H1 (cell line): ENCODE measurements at regions not wholly inside any gene's neighbourhood (a gene's known extent, or its start where the extent isn't known, plus 50 kb on each side); places are given as distances from the start of the nearest gene placed in this dataset.

ENCODE experiments used
- CTCF ChIA-PET: fragments of 300-600 bp; sonication (Branson Sonifier 250); formaldehyde crosslinking; loops from one replicate; lab custom pipeline; 2021; ENCODE audit not compliant: partially characterized antibody; lab: Charles Lee
- POLR2A ChIA-PET: fragments of 300-600 bp; sonication (Branson Sonifier 250); formaldehyde crosslinking; loops from one replicate; lab custom pipeline; 2021; ENCODE audit warnings: inconsistent platforms; ENCODE audit not compliant: partially characterized antibody; lab: Charles Lee
- DNase-seq, 2 experiments: peaks; one replicate each; pipeline versions ENCODE4 v3.0.0 to v3.0.0-alpha.2; 2010 to 2022; ENCODE audit warnings: low spot score in 2 of 2, low read depth in 1 of 2, mixed read lengths in 1 of 2
- FAIRE-seq: peaks from 2 replicates; lab custom pipeline; 2011; peaks lifted over from hg19 to GRCh38; lab: Jason Lieb, UNC
- H2AFZ ChIP-seq: 2 replicates; pipeline ENCODE4 v1.8.1; 2012; ENCODE audit warnings: low read length, inconsistent platforms
- H2AK5ac ChIP-seq: 2 replicates; pipeline ENCODE4 v1.6.1; 2013; ENCODE audit warnings: low read depth, low read length
- H2BK120ac ChIP-seq: replicated peaks from 2 replicates; pipeline ENCODE3; 2013; ENCODE audit warnings: low read depth, low read length, inconsistent platforms
- H2BK12ac ChIP-seq: 2 replicates; pipeline ENCODE4 v1.6.1; 2013; ENCODE audit warnings: low read depth, low read length
- H2BK15ac ChIP-seq: 2 replicates; pipeline ENCODE4 v1.6.1; 2013; ENCODE audit warnings: low read length
- H2BK20ac ChIP-seq: 2 replicates; pipeline ENCODE4 v1.6.1; 2013; ENCODE audit warnings: low read length
- H2BK5ac ChIP-seq: 2 replicates; pipeline ENCODE4 v1.6.1; 2013; ENCODE audit warnings: low read depth, low read length
- H3K14ac ChIP-seq: 2 replicates; pipeline ENCODE4 v1.6.1; 2013; ENCODE audit warnings: inconsistent platforms; ENCODE audit not compliant: insufficient read length
- H3K18ac ChIP-seq: 2 replicates; pipeline ENCODE4 v1.6.1; 2013; ENCODE audit warnings: low read length; ENCODE audit errors: extremely low read depth
- H3K23ac ChIP-seq: 2 replicates; pipeline ENCODE4 v1.6.1; 2013; ENCODE audit warnings: inconsistent platforms; ENCODE audit not compliant: insufficient read length
- H3K23me2 ChIP-seq: 2 replicates; pipeline ENCODE4 v1.6.1; 2013; ENCODE audit warnings: low read depth, low read length
- H3K27ac ChIP-seq: 2 replicates; pipeline ENCODE4 v1.6.1; 2011; ENCODE audit warnings: low read depth, low read length, inconsistent platforms
- H3K27me3 ChIP-seq, 4 experiments: replicated peaks in 1 of 4; 1 replicate in 1 of 4; 2 replicates in 3 of 4; pipeline versions ENCODE4 v1.6.1 to v1.8.1; 2011 to 2013; ENCODE audit warnings: low read length in 3 of 4, mild to moderate bottlenecking in 3 of 4, inconsistent platforms in 2 of 4, mixed read lengths in 2 of 4, moderate library complexity in 1 of 4; ENCODE audit not compliant: control insufficient read depth in 3 of 4, insufficient read depth in 3 of 4; ENCODE audit errors: extremely low read depth in 1 of 4
- H3K36me3 ChIP-seq, 4 experiments: 2 replicates each; pipeline versions ENCODE4 v1.6.1 to v1.8.1; 2011 to 2013; ENCODE audit warnings: mild to moderate bottlenecking in 4 of 4, low read length in 3 of 4, moderate library complexity in 2 of 4, control low read depth in 1 of 4, inconsistent platforms in 1 of 4; ENCODE audit not compliant: insufficient read depth in 4 of 4, control insufficient read depth in 2 of 4
- H3K4ac ChIP-seq: replicated peaks from 2 replicates; pipeline ENCODE3; 2013; ENCODE audit warnings: low read length, low read depth, mixed read lengths, inconsistent platforms; ENCODE audit not compliant: insufficient read length
- H3K4me1 ChIP-seq, 4 experiments: replicated peaks in 1 of 4; 1 replicate in 1 of 4; 2 replicates in 3 of 4; pipeline versions ENCODE4 v1.6.1 to v1.8.1; 2011 to 2013; ENCODE audit warnings: low read length in 3 of 4, inconsistent platforms in 2 of 4, mixed read lengths in 1 of 4; ENCODE audit not compliant: insufficient read depth in 4 of 4, control insufficient read depth in 3 of 4
- H3K4me2 ChIP-seq, 2 experiments: 2 replicates each; pipeline versions ENCODE4 v1.6.1 to v1.8.1; 2011 to 2013; ENCODE audit warnings: low read depth in 2 of 2, low read length in 2 of 2, control low read depth in 1 of 2, inconsistent platforms in 1 of 2, mild to moderate bottlenecking in 1 of 2; ENCODE audit not compliant: insufficient read depth in 1 of 2
- H3K4me3 ChIP-seq, 4 experiments: fragments of 200-600, 300-600 bp in 1 of 4; sonication (generic), shearing (Covaris generic), sonication (Bioruptor Twin) in 1 of 4; 2 replicates each; pipeline versions ENCODE4 v1.5.1 to v1.8.1; 2011 to 2016; ENCODE audit warnings: low read length in 4 of 4, low read depth in 3 of 4, control low read depth in 2 of 4, inconsistent platforms in 2 of 4, mild to moderate bottlenecking in 2 of 4, mixed read lengths in 1 of 4, moderate library complexity in 1 of 4; ENCODE audit not compliant: insufficient read depth in 2 of 4; ENCODE audit errors: extremely low read depth in 1 of 4
- H3K56ac ChIP-seq: replicated peaks from 2 replicates; pipeline ENCODE3; 2013; ENCODE audit warnings: low read depth, mild to moderate bottlenecking, mixed read lengths, low read length, inconsistent platforms; ENCODE audit not compliant: insufficient read length
- H3K79me1 ChIP-seq: 2 replicates; pipeline ENCODE4 v1.6.1; 2013; ENCODE audit warnings: low read depth, low read length, control low read depth
- H3K79me2 ChIP-seq, 2 experiments: 2 replicates each; pipeline versions ENCODE4 v1.6.1 to v1.8.1; 2012 to 2013; ENCODE audit warnings: low read length in 2 of 2, mild to moderate bottlenecking in 2 of 2, inconsistent platforms in 1 of 2; ENCODE audit not compliant: insufficient read depth in 2 of 2, control insufficient read depth in 1 of 2
- H3K9ac ChIP-seq, 4 experiments: replicated peaks in 1 of 4; 1 replicate in 1 of 4; 2 replicates in 3 of 4; pipeline versions ENCODE4 v1.6.1 to v1.8.1; 2011 to 2013; ENCODE audit warnings: low read depth in 3 of 4, low read length in 3 of 4, control low read depth in 2 of 4, mild to moderate bottlenecking in 2 of 4, moderate library complexity in 2 of 4, inconsistent platforms in 1 of 4; ENCODE audit errors: extremely low read depth in 1 of 4
- H3K9me3 ChIP-seq, 2 experiments: 2 replicates each; pipeline versions ENCODE4 v1.6.1 to v1.8.1; 2012 to 2013; ENCODE audit warnings: mild to moderate bottlenecking in 2 of 2, moderate library complexity in 2 of 2, control low read depth in 1 of 2, inconsistent platforms in 1 of 2, low read depth in 1 of 2, low read length in 1 of 2, mixed read lengths in 1 of 2; ENCODE audit not compliant: insufficient read depth in 2 of 2
- H4K20me1 ChIP-seq, 2 experiments: replicated peaks in 1 of 2; 2 replicates each; pipeline versions ENCODE3 to v1.8.1; 2011 to 2013; ENCODE audit warnings: inconsistent platforms in 2 of 2, low read length in 2 of 2, mild to moderate bottlenecking in 1 of 2; ENCODE audit not compliant: insufficient read depth in 2 of 2, control insufficient read depth in 1 of 2
- H4K5ac ChIP-seq: 2 replicates; pipeline ENCODE4 v1.6.1; 2013; ENCODE audit warnings: low read length, low read depth, mixed read lengths, inconsistent platforms; ENCODE audit not compliant: insufficient read length
- H4K8ac ChIP-seq: 2 replicates; pipeline ENCODE4 v1.8.0; 2013; ENCODE audit warnings: mild to moderate bottlenecking, moderate library complexity, low read length, inconsistent platforms; ENCODE audit not compliant: insufficient read depth; ENCODE audit errors: extremely low read depth
- H4K91ac ChIP-seq: replicated peaks from 2 replicates; pipeline ENCODE3; 2013; ENCODE audit warnings: low read length, mixed read lengths, inconsistent platforms; ENCODE audit not compliant: insufficient read length
- ATF3 ChIP-seq: IDR thresholded peaks from 2 replicates; pipeline ENCODE4 v1.6.1; 2011; ENCODE audit warnings: low read depth, mild to moderate bottlenecking, low read length; ENCODE audit not compliant: insufficient read depth
- GTF2F1 ChIP-seq: IDR thresholded peaks from 2 replicates; pipeline ENCODE4 v1.6.1; 2012; ENCODE audit warnings: low read depth, low read length, improper control_type of control experiment, borderline replicate concordance
- WGBS, 2 experiments: shearing (Covaris generic) in 1 of 2; methylation state at CpG; one replicate each; pipeline versions ENCODE4 v1.1.6 to v1.1.7; 2013 to 2015; ENCODE audit warnings: low lambda C conversion rate in 2 of 2, mixed read lengths in 2 of 2, inconsistent platforms in 1 of 2, low coverage in 1 of 2, missing lambda C conversion rate in 1 of 2; ENCODE audit not compliant: insufficient replicate concordance in 2 of 2, insufficient coverage in 1 of 2, insufficient read length in 1 of 2; ENCODE audit errors: extremely low coverage in 1 of 2, missing lambda C conversion rate in 1 of 2; 5-methylcytosine and 5-hydroxymethylcytosine counted together

DNA sequence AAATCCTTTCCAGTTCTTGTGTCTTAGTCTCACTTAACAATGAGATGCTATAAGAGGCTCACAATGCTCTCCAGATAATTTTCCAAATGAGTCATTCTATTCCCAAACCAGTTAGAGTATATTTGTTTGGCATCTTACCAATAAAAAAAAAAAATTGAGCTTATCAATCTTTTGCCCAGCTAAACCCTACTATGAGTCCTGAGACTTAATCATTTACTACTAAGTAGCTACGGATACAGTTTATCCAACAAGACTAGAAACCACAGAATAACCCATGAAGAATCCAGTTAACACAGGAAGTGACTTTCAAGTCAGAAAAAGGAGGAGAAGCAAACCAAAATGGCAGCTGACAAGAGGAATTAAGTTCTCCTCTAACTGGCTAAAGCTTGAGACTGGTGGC, 330.3 kb upstream of the XYLT1 start:
- DNase-seq (no peak), FAIRE-seq (no peak)
- no peaks in the 10 kb centered on the region for H4K20me1 ChIP-seq
- H3K36me3 ChIP-seq: no peaks in the 10 kb centered on the region
- no peaks in the 10 kb centered on the region for H3K79me2 ChIP-seq
- ChIA-PET CTCF (no interaction called here), POLR2A (no interaction called here)
- no peak overlapping the region for H3K18ac ChIP-seq
- H3K79me1 ChIP-seq: no peaks in the 10 kb centered on the region
- H3K56ac ChIP-seq: no peak overlapping the region
- H4K8ac ChIP-seq: no peak overlapping the region
- H2BK15ac ChIP-seq: no peak overlapping the region; the same call in 1 of the 2 replicates
- no peak overlapping the region for H3K27ac ChIP-seq
- no peaks in the 10 kb centered on the region for H3K9me3 ChIP-seq
- H2AK5ac ChIP-seq: no peak overlapping the region
- H4K5ac ChIP-seq: no peak overlapping the region
- H3K4me3 ChIP-seq: no peak overlapping the region
- no peak overlapping the region for H4K91ac ChIP-seq
- H3K4ac ChIP-seq: no peak overlapping the region
- peaks cover 0 to 9% (median 2%) of the 10 kb centered on the region in 4 experiments; a peak in 3 of 7 replicates for H3K4me1 ChIP-seq
- H3K14ac ChIP-seq: no peak overlapping the region
- no peak overlapping the region for H2BK120ac ChIP-seq
- H3K27me3 ChIP-seq: no peaks in the 10 kb centered on the region
- H3K4me2 ChIP-seq: no peak overlapping the region
- no peak overlapping the region for H2AFZ ChIP-seq
- H3K23me2 ChIP-seq: no peaks in the 10 kb centered on the region
- 78% methylated on average over 1 of the region's 1 CpG; no CpG with 5 or more reads in 1 of the 2 experiments for WGBS, 2 experiments
- H2BK12ac ChIP-seq: no peak overlapping the region
- H3K9ac ChIP-seq: no peak overlapping the region
- no peak overlapping the region for H2BK5ac ChIP-seq
- no peak overlapping the region for H3K23ac ChIP-seq
- TF ChIP-seq GTF2F1 (no peak), ATF3 (no peak)
- no peak overlapping the region for H2BK20ac ChIP-seq
